GM23338 (cell line): ENCODE measurements at regions not wholly inside any gene's neighbourhood (a gene's known extent, or its start where the extent isn't known, plus 50 kb on each side); places are given as distances from the start of the nearest gene placed in this dataset.
A peak's percentile ranks its signal among the peaks of the same experiment; 100 is the strongest.

Experiments used
- ATAC-seq: fragments of 200-7000 bp; cut with Tn5 transposase; 3 replicates; pipeline ENCODE4 v1.9.1; 2020
- DNase-seq: peaks from one replicate; pipeline ENCODE4 v3.0.0-alpha.2; 2015; ENCODE audit warnings: low spot score
- H2AFZ ChIP-seq: fragments of 200-600 bp; sonication (generic); 2 replicates; pipeline ENCODE4 v1.8.0; 2016; ENCODE audit warnings: antibody characterized with exemption, mild to moderate bottlenecking, moderate library complexity
- H3F3A ChIP-seq: fragments of 200-600 bp; sonication (generic); replicated peaks from 2 replicates; pipeline ENCODE4 v1.8.0; 2017; ENCODE audit warnings: antibody characterized with exemption, mixed run types, low read depth
- H3K27ac ChIP-seq: fragments of 200-600 bp; sonication (generic); 2 replicates; pipeline ENCODE4 v1.6.1; 2016; ENCODE audit warnings: low read depth
- H3K27me3 ChIP-seq: fragments of 200-600 bp; sonication (generic); 2 replicates; pipeline ENCODE4 v1.8.0; 2016; ENCODE audit warnings: mild to moderate bottlenecking, mixed run types, moderate library complexity; ENCODE audit not compliant: insufficient read depth
- H3K36me3 ChIP-seq: fragments of 200-600 bp; sonication (generic); 2 replicates; pipeline ENCODE4 v1.8.0; 2016; ENCODE audit warnings: mild to moderate bottlenecking; ENCODE audit not compliant: insufficient read depth
- H3K4me1 ChIP-seq: fragments of 200-600 bp; sonication (generic); 2 replicates; pipeline ENCODE4 v1.8.0; 2016; ENCODE audit warnings: mild to moderate bottlenecking, moderate library complexity; ENCODE audit not compliant: insufficient read depth
- H3K4me2 ChIP-seq: fragments of 200-600 bp; sonication (generic); 2 replicates; pipeline ENCODE4 v1.7.1; 2017; ENCODE audit warnings: mixed run types
- H3K4me3 ChIP-seq: fragments of 200-600 bp; sonication (generic); 2 replicates; pipeline ENCODE4 v1.6.1; 2016; ENCODE audit warnings: mixed run types
- H3K79me2 ChIP-seq: fragments of 200-600 bp; sonication (generic); replicated peaks from 2 replicates; pipeline ENCODE4 v1.8.0; 2017; ENCODE audit warnings: mild to moderate bottlenecking; ENCODE audit not compliant: insufficient read depth
- H3K9me2 ChIP-seq: fragments of 200-600 bp; sonication (generic); 2 replicates; pipeline ENCODE4 v1.8.0; 2017; ENCODE audit not compliant: insufficient read depth
- H4K20me1 ChIP-seq: fragments of 200-600 bp; sonication (generic); replicated peaks from 2 replicates; pipeline ENCODE4 v1.8.0; 2017; ENCODE audit warnings: mild to moderate bottlenecking; ENCODE audit not compliant: insufficient read depth
- H3K27ac Mint-ChIP-seq: 2 replicates; pipeline ENCODE4 v1.8.0; 2020; ENCODE audit warnings: inconsistent platforms, mild to moderate bottlenecking, moderate library complexity, mixed read lengths
- H3K27me3 Mint-ChIP-seq: 3 replicates; pipeline ENCODE4 v1.8.0; 2022; ENCODE audit warnings: low read depth, mild to moderate bottlenecking, moderate library complexity, mixed read lengths, inconsistent platforms; ENCODE audit not compliant: insufficient read depth, poor library complexity
- H3K36me3 Mint-ChIP-seq: 3 replicates; pipeline ENCODE4 v1.8.0; 2021; ENCODE audit warnings: low read depth, mild to moderate bottlenecking, inconsistent platforms, moderate library complexity, mixed read lengths
- H3K4me1 Mint-ChIP-seq: 3 replicates; pipeline ENCODE4 v1.8.0; 2020; ENCODE audit warnings: mild to moderate bottlenecking, inconsistent platforms, mixed read lengths
- H3K4me3 Mint-ChIP-seq: 3 replicates; pipeline ENCODE4 v1.8.0; 2021; ENCODE audit warnings: moderate library complexity, mild to moderate bottlenecking, inconsistent platforms, mixed read lengths
- H3K9me3 Mint-ChIP-seq: 3 replicates; pipeline ENCODE4 v1.8.0; 2020; ENCODE audit warnings: moderate library complexity, mild to moderate bottlenecking, inconsistent platforms, mixed read lengths
- CREB1 ChIP-seq: fragments of 250-450 bp; sonication (Bioruptor Pico); IDR thresholded peaks from 2 replicates; pipeline ENCODE4 v1.5.0; 2020; ENCODE audit warnings: low read depth, mild to moderate bottlenecking, moderate library complexity
- EZH2 ChIP-seq: fragments of 200-600 bp; sonication (generic); IDR thresholded peaks from one replicate; pipeline ENCODE4 v1.8.0; 2017; ENCODE audit warnings: antibody characterized with exemption, mild to moderate bottlenecking, low read depth; ENCODE audit not compliant: unreplicated experiment
- STAT1 ChIP-seq: IDR thresholded peaks from one replicate; pipeline ENCODE4 v1.6.1; 2016; ENCODE audit warnings: antibody characterized with exemption; ENCODE audit not compliant: unreplicated experiment
- ZNF114 ChIP-seq: fragments of 250-450 bp; sonication (Bioruptor Pico); IDR thresholded peaks from 2 replicates; pipeline ENCODE4 v1.5.0; 2020; ENCODE audit warnings: mild to moderate bottlenecking, moderate library complexity
- ZNF331 ChIP-seq: fragments of 250-450 bp; sonication (Bioruptor Pico); IDR thresholded peaks from 2 replicates; pipeline ENCODE4 v1.5.0; 2020; ENCODE audit warnings: low read depth, mild to moderate bottlenecking, moderate library complexity
- TF ChIP-seq, protein P1 (sequence below): fragments of 250-450 bp; sonication (Bioruptor Pico); IDR thresholded peaks from 2 replicates; pipeline ENCODE4 v1.5.0; 2020; ENCODE audit warnings: mild to moderate bottlenecking, moderate library complexity
- TF ChIP-seq, protein P2 (sequence below): IDR thresholded peaks from one replicate; pipeline ENCODE4 v1.6.1; 2018; ENCODE audit warnings: antibody characterized with exemption; ENCODE audit not compliant: unreplicated experiment
- TF ChIP-seq, protein P3 (sequence below): IDR thresholded peaks from 2 replicates; pipeline ENCODE4 v1.6.1; 2016; ENCODE audit warnings: antibody characterized with exemption

GRCh38 chr4:89379511-89380044 lies 72.0 kb upstream of the GPRIN3 start (continued):
- TF ChIP-seq, protein P1, sequence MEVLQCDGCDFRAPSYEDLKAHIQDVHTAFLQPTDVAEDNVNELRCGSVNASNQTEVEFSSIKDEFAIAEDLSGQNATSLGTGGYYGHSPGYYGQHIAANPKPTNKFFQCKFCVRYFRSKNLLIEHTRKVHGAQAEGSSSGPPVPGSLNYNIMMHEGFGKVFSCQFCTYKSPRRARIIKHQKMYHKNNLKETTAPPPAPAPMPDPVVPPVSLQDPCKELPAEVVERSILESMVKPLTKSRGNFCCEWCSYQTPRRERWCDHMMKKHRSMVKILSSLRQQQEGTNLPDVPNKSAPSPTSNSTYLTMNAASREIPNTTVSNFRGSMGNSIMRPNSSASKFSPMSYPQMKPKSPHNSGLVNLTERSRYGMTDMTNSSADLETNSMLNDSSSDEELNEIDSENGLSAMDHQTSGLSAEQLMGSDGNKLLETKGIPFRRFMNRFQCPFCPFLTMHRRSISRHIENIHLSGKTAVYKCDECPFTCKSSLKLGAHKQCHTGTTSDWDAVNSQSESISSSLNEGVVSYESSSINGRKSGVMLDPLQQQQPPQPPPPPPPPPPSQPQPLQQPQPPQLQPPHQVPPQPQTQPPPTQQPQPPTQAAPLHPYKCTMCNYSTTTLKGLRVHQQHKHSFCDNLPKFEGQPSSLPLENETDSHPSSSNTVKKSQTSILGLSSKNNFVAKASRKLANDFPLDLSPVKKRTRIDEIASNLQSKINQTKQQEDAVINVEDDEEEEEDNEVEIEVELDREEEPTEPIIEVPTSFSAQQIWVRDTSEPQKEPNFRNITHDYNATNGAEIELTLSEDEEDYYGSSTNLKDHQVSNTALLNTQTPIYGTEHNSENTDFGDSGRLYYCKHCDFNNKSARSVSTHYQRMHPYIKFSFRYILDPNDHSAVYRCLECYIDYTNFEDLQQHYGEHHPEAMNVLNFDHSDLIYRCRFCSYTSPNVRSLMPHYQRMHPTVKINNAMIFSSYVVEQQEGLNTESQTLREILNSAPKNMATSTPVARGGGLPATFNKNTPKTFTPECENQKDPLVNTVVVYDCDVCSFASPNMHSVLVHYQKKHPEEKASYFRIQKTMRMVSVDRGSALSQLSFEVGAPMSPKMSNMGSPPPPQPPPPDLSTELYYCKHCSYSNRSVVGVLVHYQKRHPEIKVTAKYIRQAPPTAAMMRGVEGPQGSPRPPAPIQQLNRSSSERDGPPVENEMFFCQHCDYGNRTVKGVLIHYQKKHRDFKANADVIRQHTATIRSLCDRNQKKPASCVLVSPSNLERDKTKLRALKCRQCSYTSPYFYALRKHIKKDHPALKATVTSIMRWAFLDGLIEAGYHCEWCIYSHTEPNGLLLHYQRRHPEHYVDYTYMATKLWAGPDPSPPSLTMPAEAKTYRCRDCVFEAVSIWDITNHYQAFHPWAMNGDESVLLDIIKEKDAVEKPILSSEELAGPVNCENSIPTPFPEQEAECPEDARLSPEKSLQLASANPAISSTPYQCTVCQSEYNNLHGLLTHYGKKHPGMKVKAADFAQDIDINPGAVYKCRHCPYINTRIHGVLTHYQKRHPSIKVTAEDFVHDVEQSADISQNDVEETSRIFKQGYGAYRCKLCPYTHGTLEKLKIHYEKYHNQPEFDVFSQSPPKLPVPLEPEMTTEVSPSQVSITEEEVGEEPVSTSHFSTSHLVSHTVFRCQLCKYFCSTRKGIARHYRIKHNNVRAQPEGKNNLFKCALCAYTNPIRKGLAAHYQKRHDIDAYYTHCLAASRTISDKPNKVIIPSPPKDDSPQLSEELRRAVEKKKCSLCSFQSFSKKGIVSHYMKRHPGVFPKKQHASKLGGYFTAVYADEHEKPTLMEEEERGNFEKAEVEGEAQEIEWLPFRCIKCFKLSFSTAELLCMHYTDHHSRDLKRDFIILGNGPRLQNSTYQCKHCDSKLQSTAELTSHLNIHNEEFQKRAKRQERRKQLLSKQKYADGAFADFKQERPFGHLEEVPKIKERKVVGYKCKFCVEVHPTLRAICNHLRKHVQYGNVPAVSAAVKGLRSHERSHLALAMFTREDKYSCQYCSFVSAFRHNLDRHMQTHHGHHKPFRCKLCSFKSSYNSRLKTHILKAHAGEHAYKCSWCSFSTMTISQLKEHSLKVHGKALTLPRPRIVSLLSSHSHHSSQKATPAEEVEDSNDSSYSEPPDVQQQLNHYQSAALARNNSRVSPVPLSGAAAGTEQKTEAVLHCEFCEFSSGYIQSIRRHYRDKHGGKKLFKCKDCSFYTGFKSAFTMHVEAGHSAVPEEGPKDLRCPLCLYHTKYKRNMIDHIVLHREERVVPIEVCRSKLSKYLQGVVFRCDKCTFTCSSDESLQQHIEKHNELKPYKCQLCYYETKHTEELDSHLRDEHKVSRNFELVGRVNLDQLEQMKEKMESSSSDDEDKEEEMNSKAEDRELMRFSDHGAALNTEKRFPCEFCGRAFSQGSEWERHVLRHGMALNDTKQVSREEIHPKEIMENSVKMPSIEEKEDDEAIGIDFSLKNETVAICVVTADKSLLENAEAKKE (CRISPR knock-in tag) = no peak
- TF ChIP-seq, protein P2, sequence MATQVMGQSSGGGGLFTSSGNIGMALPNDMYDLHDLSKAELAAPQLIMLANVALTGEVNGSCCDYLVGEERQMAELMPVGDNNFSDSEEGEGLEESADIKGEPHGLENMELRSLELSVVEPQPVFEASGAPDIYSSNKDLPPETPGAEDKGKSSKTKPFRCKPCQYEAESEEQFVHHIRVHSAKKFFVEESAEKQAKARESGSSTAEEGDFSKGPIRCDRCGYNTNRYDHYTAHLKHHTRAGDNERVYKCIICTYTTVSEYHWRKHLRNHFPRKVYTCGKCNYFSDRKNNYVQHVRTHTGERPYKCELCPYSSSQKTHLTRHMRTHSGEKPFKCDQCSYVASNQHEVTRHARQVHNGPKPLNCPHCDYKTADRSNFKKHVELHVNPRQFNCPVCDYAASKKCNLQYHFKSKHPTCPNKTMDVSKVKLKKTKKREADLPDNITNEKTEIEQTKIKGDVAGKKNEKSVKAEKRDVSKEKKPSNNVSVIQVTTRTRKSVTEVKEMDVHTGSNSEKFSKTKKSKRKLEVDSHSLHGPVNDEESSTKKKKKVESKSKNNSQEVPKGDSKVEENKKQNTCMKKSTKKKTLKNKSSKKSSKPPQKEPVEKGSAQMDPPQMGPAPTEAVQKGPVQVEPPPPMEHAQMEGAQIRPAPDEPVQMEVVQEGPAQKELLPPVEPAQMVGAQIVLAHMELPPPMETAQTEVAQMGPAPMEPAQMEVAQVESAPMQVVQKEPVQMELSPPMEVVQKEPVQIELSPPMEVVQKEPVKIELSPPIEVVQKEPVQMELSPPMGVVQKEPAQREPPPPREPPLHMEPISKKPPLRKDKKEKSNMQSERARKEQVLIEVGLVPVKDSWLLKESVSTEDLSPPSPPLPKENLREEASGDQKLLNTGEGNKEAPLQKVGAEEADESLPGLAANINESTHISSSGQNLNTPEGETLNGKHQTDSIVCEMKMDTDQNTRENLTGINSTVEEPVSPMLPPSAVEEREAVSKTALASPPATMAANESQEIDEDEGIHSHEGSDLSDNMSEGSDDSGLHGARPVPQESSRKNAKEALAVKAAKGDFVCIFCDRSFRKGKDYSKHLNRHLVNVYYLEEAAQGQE = no peak
- no peak for TF ChIP-seq CREB1

- H3K36me3 ChIP-seq = no peaks in the 10 kb centered on the region
- no peaks in the 10 kb centered on the region for H3K36me3 Mint-ChIP-seq
- no peak overlapping the region for H3K4me2 ChIP-seq
- no peaks in the 10 kb centered on the region for H3K27me3 ChIP-seq
- no peaks in the 10 kb centered on the region for H4K20me1 ChIP-seq
- H3F3A ChIP-seq = no peaks in the 10 kb centered on the region
- H3K4me3 ChIP-seq = no peak overlapping the region
- H3K27me3 Mint-ChIP-seq = no peaks in the 10 kb centered on the region
- no peak overlapping the region for H2AFZ ChIP-seq
- no peaks in the 10 kb centered on the region for H3K9me2 ChIP-seq
- DNase-seq (peak; percentile 12), ATAC-seq (no peak)
- H3K27ac Mint-ChIP-seq = no peak overlapping the region
- H3K4me3 Mint-ChIP-seq = no peak overlapping the region
- H3K79me2 ChIP-seq = no peaks in the 10 kb centered on the region
- H3K9me3 Mint-ChIP-seq = no peaks in the 10 kb centered on the region
- H3K4me1 Mint-ChIP-seq = no peaks in the 10 kb centered on the region; the same call in 1 of the 3 replicates
- H3K4me1 ChIP-seq = 0 out of 2 replicates have a peak, but pooled peaks cover 4% of the 10 kb centered on the region
- no peak overlapping the region for H3K27ac ChIP-seq
- TF ChIP-seq EZH2 (no peak), ZNF114 (CRISPR knock-in tag) (no peak), ZNF331 (CRISPR knock-in tag) (no peak), STAT1 (no peak), CREB1 (no peak)
- TF ChIP-seq, protein P2 = no peak
- TF ChIP-seq, protein P3, sequence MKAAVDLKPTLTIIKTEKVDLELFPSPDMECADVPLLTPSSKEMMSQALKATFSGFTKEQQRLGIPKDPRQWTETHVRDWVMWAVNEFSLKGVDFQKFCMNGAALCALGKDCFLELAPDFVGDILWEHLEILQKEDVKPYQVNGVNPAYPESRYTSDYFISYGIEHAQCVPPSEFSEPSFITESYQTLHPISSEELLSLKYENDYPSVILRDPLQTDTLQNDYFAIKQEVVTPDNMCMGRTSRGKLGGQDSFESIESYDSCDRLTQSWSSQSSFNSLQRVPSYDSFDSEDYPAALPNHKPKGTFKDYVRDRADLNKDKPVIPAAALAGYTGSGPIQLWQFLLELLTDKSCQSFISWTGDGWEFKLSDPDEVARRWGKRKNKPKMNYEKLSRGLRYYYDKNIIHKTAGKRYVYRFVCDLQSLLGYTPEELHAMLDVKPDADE = no peak
Observed at GRCh38 chr4:89373394-89373793, 65.8 kb upstream of the GPRIN3 start.
